IgD-negative memory B cell (primary cell): ENCODE measurements at regions not wholly inside any gene's neighbourhood (a gene's known extent, or its start where the extent isn't known, plus 50 kb on each side); places are given as distances from the start of the nearest gene placed in this dataset.

Experiments
- H3K27ac Mint-ChIP-seq, 3 donors: one replicate each; pipeline ENCODE4 v1.8.0; 2020 to 2022; ENCODE audit warnings: mild to moderate bottlenecking in 3 of 3, mixed read lengths in 3 of 3, moderate library complexity in 1 of 3
- H3K27me3 Mint-ChIP-seq: one replicate; pipeline ENCODE4 v1.8.0; 2021; ENCODE audit warnings: mixed read lengths
- H3K36me3 Mint-ChIP-seq: one replicate; pipeline ENCODE4 v1.8.0; 2020; ENCODE audit warnings: mild to moderate bottlenecking, mixed read lengths
- H3K4me1 Mint-ChIP-seq, 3 donors: one replicate each; pipeline ENCODE4 v1.8.0; 2020 to 2022; ENCODE audit warnings: mixed read lengths in 3 of 3, mild to moderate bottlenecking in 1 of 3
- H3K4me3 Mint-ChIP-seq, 4 donors: one replicate each; pipeline ENCODE4 v1.8.0; 2020 to 2022; ENCODE audit warnings: mild to moderate bottlenecking in 4 of 4, mixed read lengths in 4 of 4, moderate library complexity in 3 of 4
- H3K9me3 Mint-ChIP-seq, 3 donors: one replicate each; pipeline ENCODE4 v1.8.0; 2020 to 2021; ENCODE audit warnings: mixed read lengths in 3 of 3, mild to moderate bottlenecking in 1 of 3

DNA sequence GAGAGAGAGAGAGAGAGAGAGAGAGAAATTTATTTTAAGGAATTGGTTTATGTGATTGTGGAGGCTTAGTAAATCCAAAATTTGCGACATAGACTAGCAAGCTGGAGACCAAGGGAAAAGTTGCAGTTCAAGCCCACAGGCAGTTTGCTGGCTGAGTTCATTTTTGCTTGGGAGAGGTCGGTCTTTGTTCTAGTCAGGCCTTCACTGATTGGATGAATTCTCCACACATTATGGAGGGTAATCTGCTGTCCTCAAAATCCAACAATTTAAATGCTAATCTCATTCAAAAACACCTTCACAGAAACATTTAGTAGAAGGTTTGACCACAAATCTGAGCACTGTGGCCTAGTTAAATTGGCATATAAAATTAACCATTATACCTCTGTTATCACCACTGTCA is 439.6 kb downstream of the EPM2A start:
- no peak overlapping the region for H3K27ac Mint-ChIP-seq
- no peaks in the 10 kb centered on the region for H3K27me3 Mint-ChIP-seq
- H3K4me1 Mint-ChIP-seq: no peaks in the 10 kb centered on the region
- H3K4me3 Mint-ChIP-seq: no peak overlapping the region
- H3K36me3 Mint-ChIP-seq: no peaks in the 10 kb centered on the region
- H3K9me3 Mint-ChIP-seq: peaks cover 0 to 4% (median 0%) of the 10 kb centered on the region in 3 donors

DNA sequence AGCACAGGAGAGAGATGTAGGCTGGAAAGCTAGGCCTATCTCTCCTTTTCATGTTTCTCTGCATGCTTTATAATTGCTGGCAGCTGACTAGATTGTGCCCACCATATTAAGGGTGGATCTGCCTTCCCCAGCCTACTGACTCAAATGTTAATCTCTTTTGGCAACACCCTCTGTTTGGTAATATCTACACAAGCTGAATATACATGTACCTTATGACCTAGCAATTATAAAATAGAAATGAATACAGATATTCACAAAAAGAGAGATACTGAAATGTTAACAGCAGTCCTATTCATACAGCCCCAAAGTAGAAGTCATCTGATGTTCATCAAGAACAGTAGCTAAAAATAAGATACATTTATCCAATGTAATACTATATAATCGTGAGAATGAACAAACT is 429.6 kb downstream of the EPM2A start:
- no peaks in the 10 kb centered on the region for H3K4me1 Mint-ChIP-seq
- no peak overlapping the region for H3K4me3 Mint-ChIP-seq
- peaks cover 3% of the 10 kb centered on the region for H3K27me3 Mint-ChIP-seq
- H3K9me3 Mint-ChIP-seq: peaks cover 0 to 2% (median 0%) of the 10 kb centered on the region in 3 donors
- H3K27ac Mint-ChIP-seq: no peak overlapping the region
- no peaks in the 10 kb centered on the region for H3K36me3 Mint-ChIP-seq

DNA sequence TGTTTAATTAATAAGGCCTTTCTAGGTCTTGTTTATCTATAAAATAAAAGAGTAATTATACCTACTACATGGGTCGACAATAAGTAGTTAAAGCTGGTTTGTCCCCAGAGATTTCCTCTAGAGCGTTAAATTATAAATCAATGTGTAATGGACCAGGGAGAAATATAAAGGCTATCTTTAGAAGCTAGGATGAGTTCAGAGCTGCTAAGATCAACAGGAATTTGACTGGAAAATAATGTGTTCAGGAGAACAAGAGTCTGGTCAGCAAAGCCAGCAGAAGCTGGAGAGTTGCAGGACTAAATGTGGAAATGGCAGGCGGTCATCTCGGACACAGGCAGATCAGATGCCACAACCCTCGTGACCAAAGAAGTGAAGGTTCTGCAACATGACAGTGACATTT is 428.8 kb downstream of the EPM2A start:
- H3K27ac Mint-ChIP-seq: no peak overlapping the region
- peaks cover 3% of the 10 kb centered on the region for H3K27me3 Mint-ChIP-seq
- H3K9me3 Mint-ChIP-seq: peaks cover 0 to 2% (median 0%) of the 10 kb centered on the region in 3 donors
- no peaks in the 10 kb centered on the region for H3K36me3 Mint-ChIP-seq
- H3K4me1 Mint-ChIP-seq: no peaks in the 10 kb centered on the region
- H3K4me3 Mint-ChIP-seq: no peak overlapping the region

DNA sequence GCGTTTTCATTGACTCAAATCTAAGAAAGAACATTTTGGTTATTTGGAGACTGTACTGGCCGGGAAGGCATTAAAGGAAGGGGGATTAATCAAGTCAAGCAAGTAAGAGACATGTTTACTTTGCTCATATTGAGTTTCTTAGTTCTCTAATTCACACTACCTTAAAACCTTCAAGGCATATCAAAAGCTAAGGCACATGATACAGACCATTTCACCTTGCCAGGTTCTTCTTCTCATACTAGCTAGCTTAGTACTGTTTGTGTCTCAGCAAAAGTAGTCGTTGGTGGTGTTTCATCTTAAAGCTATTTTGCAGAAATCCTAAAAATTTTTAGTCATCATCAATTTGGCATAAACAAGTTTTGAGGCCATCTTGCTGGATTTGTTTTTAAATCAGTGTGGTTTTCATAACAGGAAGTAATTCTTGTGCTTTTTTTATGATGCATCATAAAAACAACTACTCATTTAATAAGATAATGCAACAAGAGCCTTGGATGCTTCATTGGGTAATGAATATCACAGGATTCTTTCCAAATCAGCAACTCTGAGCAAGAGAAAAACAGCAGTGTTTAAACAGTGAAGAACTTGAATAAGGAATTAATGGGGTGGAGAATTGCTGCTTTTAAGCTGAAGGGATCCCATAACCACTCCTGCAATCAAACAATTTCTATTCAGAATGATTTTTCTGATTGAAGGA is 425.3 kb downstream of the EPM2A start:
- Mint-ChIP-seq H3K27me3 (peaks cover 3% of the 10 kb centered on the region), H3K36me3 (no peaks in the 10 kb centered on the region), H3K27ac (no peak overlapping the region), H3K4me1 (no peaks in the 10 kb centered on the region), H3K4me3 (no peak overlapping the region), H3K9me3 (peaks cover 0 to 4% (median 2%) of the 10 kb centered on the region in 3 donors)

DNA sequence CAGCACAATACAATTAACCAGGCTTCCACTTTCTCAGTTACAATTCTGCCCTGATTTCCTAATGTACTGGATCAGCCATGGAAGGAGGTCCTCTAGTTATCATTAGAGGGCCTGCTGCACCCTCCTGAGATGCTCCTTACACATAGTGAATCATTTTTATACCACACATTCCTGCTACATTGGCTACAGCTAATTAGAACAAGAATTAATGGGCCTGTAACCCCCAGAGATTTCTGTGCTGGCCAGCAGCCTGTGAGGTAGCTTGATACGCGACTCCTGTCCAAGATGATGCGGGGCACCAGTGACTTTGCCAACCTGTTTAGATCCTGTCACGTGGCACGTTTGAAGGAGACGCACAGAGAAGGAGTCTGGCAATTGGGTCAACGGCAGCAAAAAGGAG is 422.8 kb downstream of the EPM2A start:
- Mint-ChIP-seq H3K27me3 (peaks cover 3% of the 10 kb centered on the region), H3K36me3 (no peaks in the 10 kb centered on the region), H3K9me3 (peaks cover 3 to 9% (median 4%) of the 10 kb centered on the region in 3 donors), H3K4me3 (no peak overlapping the region), H3K4me1 (no peaks in the 10 kb centered on the region), H3K27ac (no peak overlapping the region)

DNA sequence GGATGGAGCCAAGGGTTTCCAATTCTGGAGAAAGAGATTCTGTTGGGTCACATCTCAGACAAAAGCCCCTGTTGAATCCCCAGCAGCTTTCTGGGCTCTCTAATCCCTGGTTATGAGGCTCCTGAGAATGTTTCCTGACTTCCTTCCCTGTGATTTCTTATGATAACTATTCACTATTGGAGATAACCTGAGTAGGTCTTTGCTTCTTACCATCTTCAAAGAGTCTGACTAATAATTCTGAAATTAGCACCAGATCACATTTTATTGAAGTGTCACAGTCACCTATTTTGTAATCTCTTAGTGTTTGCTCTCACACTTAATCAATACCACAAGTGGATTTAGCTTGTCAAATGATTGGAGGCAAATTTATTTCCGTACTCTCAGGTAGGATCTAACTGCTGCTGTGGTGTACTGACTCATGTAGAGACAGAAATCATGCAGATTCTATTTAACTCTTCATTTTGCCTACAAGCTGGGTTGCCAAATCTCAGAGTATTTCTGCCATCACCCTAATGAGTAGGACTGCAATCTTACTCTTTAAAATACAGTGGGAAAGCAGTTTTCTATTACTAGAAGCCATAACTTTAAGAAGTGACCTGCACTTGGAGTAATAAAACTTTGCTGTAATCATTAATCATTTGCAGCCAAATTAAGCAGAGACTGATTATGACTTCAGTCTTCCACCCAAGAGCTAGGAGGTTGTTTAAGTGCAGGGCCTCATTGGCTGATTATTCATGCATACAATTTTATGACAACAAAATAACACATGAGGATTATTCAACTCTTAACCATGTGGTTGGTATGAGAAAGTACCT is 422.1 kb downstream of the EPM2A start:
- H3K36me3 Mint-ChIP-seq: no peaks in the 10 kb centered on the region
- no peak overlapping the region for H3K27ac Mint-ChIP-seq
- peaks cover 6 to 13% (median 8%) of the 10 kb centered on the region in 3 donors for H3K9me3 Mint-ChIP-seq

DNA sequence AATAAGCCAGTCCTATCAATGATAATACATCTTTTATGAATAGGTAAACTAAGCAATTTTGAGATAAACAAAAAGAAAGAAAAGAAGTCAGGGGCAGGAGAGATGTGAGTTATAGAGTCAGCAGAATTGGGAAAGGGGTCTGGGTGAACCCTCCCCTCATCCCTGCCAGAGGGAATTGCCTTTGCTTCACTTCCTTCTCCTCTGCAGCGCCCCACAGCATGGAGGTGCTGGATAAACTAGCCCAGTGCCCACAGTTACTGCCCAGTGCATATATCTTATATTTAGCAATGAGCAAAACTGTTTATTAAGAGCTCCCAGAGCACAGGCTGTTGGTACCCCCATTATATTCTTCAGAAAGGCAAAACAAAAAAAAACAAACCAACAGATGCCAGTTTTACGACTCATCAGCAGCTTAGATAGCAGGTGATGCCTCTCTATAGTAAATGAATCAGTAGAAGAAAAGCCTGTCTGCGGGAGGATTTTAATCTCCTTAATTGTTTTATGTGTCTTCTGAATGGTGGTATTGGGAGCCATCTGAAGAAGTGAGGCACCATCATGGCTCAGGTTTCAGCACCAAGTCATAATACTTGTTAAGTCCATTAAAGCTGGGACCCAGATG is 419.2 kb downstream of the EPM2A start:
- Mint-ChIP-seq H3K9me3 (peaks cover 6 to 13% (median 7%) of the 10 kb centered on the region in 3 donors), H3K4me3 (no peak overlapping the region), H3K4me1 (no peaks in the 10 kb centered on the region), H3K36me3 (no peaks in the 10 kb centered on the region), H3K27ac (no peak overlapping the region), H3K27me3 (no peaks in the 10 kb centered on the region)

More for the DNA sequence above, 422.1 kb downstream of the EPM2A start:
- Mint-ChIP-seq H3K4me1 (no peaks in the 10 kb centered on the region), H3K27me3 (peaks cover 3% of the 10 kb centered on the region), H3K4me3 (no peak overlapping the region)

DNA sequence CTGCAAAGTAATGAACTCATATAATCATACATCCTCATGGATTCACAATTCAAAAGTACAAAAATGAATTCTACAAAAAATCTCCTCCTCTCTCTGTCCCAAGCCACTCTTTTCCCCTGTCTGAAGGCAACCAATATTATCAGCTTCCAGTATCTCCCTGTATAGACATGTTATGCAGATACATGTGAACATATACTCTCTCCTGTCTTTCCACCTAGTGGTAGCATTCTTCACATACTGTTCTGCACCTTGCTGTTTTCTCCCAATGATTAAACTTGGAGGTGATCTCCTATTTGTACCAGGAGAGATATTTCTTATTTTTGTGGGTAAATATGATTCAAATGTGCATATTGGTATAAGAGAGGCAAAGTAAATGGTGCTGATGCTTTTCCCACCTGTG is 416.4 kb downstream of the EPM2A start:
- Mint-ChIP-seq H3K36me3 (no peaks in the 10 kb centered on the region), H3K27me3 (no peaks in the 10 kb centered on the region), H3K27ac (no peak overlapping the region), H3K9me3 (peaks cover 6 to 13% (median 7%) of the 10 kb centered on the region in 3 donors), H3K4me3 (no peak overlapping the region), H3K4me1 (no peaks in the 10 kb centered on the region)

DNA sequence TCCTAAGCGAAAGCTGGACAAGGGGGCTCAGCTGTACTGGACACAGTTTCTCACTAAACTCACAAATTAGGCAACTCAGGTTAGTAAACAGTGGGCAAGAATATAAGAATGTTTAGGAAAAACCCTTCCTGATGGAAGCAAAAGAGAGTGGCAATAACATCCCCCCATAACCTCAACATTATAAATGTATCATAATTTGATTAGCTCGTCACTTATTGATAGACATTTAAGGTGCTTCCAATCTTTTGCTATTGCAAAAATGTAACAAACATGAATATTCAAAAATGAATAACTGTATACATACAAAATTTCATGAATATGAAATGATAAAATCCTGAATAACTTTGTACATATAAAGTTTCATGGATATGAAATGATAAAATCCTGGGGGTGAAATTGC is 415.7 kb downstream of the EPM2A start:
- H3K36me3 Mint-ChIP-seq: no peaks in the 10 kb centered on the region
- H3K4me1 Mint-ChIP-seq: no peaks in the 10 kb centered on the region
- no peak overlapping the region for H3K27ac Mint-ChIP-seq
- peaks cover 6 to 9% (median 7%) of the 10 kb centered on the region in 3 donors for H3K9me3 Mint-ChIP-seq
- peaks cover 3% of the 10 kb centered on the region for H3K27me3 Mint-ChIP-seq
- H3K4me3 Mint-ChIP-seq: no peak overlapping the region

DNA sequence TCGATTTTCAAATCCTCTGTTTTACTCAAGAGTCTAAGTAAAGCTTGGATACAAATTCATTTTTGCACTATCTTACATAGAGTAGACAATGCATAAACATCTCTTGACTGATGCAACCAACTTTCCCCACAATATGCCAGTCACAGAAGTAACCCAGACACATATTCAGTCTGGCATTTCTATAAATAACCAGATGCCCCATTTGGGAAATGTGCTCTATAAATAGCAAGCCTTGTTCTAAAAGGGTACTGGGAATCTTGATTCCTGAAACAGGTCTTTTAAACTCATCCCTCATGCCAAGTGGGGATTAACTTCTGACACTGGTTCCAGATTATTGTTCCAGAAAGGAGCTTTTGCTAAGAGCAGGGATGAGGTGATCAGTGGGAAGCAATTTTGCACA is 411.7 kb downstream of the EPM2A start:
- Mint-ChIP-seq H3K27me3 (peaks cover 3% of the 10 kb centered on the region), H3K36me3 (no peaks in the 10 kb centered on the region), H3K27ac (no peak overlapping the region), H3K9me3 (no peaks in the 10 kb centered on the region), H3K4me1 (no peaks in the 10 kb centered on the region), H3K4me3 (no peak overlapping the region)

DNA sequence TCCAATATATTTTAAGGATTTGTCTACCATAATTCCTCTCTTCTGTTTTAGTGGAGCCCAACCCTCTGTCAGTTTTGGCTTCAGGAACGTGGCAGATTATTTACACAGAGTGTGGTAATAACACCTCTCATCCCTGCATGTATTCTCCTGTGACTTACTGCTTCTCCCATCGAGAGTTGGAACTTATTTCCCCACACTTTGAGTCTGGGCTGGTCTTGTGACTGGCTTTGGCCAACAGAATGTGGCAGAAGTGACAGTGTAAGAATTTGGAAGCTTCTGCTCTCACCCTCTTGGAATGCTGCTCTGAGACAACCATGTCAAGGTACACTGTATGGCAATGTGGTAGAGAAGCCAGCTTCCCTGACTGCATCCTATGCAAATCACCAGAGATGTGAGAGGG is 407.7 kb downstream of the EPM2A start:
- H3K9me3 Mint-ChIP-seq: peaks cover 0 to 2% (median 0%) of the 10 kb centered on the region in 3 donors
- H3K36me3 Mint-ChIP-seq: no peaks in the 10 kb centered on the region
- H3K4me3 Mint-ChIP-seq: no peak overlapping the region
- no peaks in the 10 kb centered on the region for H3K4me1 Mint-ChIP-seq
- H3K27ac Mint-ChIP-seq: no peak overlapping the region
- H3K27me3 Mint-ChIP-seq: peaks cover 3% of the 10 kb centered on the region

DNA sequence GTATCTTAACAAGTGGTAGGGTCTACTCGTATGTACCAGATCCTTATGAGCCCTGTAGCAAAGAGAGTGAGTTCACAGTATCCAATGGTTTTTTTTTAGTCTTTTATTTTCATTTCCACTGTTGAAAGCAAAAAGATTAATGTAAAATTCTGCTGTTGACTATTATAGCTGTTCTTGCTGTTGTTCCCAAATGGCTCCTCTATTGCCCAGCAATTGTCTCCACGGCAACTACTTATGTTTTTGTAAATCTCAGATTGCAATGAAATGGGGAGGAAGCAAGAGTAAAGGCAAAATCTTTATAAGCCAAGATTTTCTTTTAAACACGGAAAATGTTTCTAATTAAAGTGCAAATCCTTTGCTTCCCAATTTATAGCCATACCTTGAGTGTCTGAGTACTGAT is 406.1 kb downstream of the EPM2A start:
- no peak overlapping the region for H3K27ac Mint-ChIP-seq
- no peak overlapping the region for H3K4me3 Mint-ChIP-seq
- no peaks in the 10 kb centered on the region for H3K4me1 Mint-ChIP-seq
- no peaks in the 10 kb centered on the region for H3K36me3 Mint-ChIP-seq
- H3K27me3 Mint-ChIP-seq: peaks cover 2% of the 10 kb centered on the region
- peaks cover 0 to 2% (median 0%) of the 10 kb centered on the region in 3 donors for H3K9me3 Mint-ChIP-seq

DNA sequence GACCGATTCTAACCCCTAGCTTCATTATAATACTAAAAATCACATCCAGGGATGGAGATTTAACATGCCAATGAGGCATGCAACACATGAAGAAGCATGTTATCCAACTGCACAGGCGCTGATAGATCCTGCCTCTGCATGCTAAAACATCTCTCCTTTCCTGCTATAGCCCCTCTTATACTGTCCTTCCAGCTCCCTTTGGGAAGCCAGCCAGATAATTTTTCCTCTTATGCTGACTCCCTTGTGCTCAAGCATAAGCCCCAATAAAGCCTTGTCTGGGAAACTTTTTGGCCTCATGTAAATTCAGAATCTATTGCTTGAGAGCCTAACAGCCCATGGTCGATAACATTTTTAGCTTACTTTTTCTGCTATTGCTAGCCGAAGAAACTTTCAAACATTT is 404.3 kb downstream of the EPM2A start:
- Mint-ChIP-seq H3K27me3 (no peaks in the 10 kb centered on the region), H3K9me3 (peaks cover 0 to 2% (median 0%) of the 10 kb centered on the region in 3 donors), H3K27ac (no peak overlapping the region), H3K36me3 (no peaks in the 10 kb centered on the region), H3K4me1 (no peaks in the 10 kb centered on the region), H3K4me3 (no peak overlapping the region)

DNA sequence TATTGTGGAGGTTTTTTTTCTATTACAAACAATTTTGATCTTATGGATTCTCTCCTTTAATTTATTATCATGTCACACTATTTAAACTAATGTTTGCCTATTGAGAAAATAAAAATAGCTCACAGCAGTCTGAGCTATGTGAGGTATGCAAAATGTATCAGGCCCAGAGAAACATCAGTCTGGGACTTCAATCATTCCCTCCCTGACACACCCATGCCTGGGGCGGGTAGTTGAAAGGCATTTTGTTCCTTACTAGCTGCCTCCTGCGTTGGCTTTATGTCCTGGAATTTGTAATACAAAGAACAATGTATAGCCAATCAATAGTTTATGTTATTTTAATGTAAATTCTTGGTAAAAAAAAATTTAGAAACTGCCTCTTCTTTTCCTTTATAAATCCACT is 403.3 kb downstream of the EPM2A start:
- Mint-ChIP-seq H3K4me3 (no peak overlapping the region), H3K4me1 (no peaks in the 10 kb centered on the region)

DNA sequence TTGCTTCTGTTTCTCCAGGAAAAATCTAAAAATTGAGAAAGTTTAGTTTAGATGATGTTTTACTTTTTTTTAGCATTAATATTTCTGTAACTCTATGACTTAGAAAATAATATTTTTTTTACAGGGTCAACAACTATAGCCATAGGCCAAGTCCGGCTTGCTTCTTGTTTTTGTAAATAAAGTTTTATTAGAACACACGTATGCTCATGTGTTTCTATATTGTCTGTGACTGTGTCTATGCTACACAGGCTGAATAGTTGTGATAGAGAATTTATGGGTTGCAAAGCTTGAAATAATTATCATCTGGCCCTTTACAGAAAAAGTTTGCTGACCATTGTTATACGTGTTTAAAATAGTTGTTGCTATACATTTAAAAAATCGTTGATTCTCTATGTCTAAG is 399.2 kb downstream of the EPM2A start:
- Mint-ChIP-seq H3K9me3 (no peaks in the 10 kb centered on the region), H3K4me3 (no peak overlapping the region), H3K27ac (no peak overlapping the region), H3K4me1 (no peaks in the 10 kb centered on the region), H3K36me3 (no peaks in the 10 kb centered on the region), H3K27me3 (no peaks in the 10 kb centered on the region)

More for the DNA sequence above, 403.3 kb downstream of the EPM2A start:
- no peak overlapping the region for H3K27ac Mint-ChIP-seq
- H3K27me3 Mint-ChIP-seq: no peaks in the 10 kb centered on the region
- H3K9me3 Mint-ChIP-seq: peaks cover 0 to 2% (median 0%) of the 10 kb centered on the region in 3 donors
- no peaks in the 10 kb centered on the region for H3K36me3 Mint-ChIP-seq
